GM10266 (cell line): ENCODE measurements at regions not wholly inside any gene's neighbourhood (a gene's known extent, or its start where the extent isn't known, plus 50 kb on each side); places are given as distances from the start of the nearest gene placed in this dataset.
"Not testable (repeated sequence)": the region's sequence is repeated elsewhere in the genome, so short reads cannot be mapped to it uniquely, and the experiment has no call there.

Experiments used
- DNase-seq: peaks from one replicate; pipeline ENCODE4 v3.0.0; 2012; ENCODE audit errors: extremely low spot score
- TF ChIP-seq, protein P1 (sequence below): IDR thresholded peaks from 2 replicates; pipeline ENCODE4 v1.5.1; 2012; ENCODE audit warnings: mild to moderate bottlenecking, low read depth; ENCODE audit not compliant: control insufficient read depth, insufficient read depth; ENCODE audit errors: missing control alignments

- DNase-seq = no peak
These were observed 675.1 kb upstream of the MMS22L start for GRCh38 chr6:97958134-97958533.

DNA sequence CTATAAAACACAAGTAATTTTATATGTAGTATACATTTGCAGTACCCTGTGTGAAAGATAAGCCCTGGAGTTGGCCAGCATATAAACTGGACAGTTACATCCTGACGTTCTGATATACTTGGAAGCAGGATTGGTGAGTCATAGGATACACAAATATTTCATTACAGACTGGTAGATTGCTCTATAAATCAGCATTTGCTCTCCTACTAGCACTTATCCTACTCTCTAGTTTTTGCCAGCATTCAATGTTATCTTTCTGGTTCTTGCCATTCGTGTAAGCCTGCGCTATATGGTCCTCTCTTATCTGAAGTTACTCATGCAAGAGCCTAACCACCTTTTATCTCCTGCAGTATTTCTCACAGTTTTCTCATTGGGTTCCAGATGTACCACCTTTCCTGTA, 680.2 kb upstream of the MMS22L start:
- TF ChIP-seq, protein P1, sequence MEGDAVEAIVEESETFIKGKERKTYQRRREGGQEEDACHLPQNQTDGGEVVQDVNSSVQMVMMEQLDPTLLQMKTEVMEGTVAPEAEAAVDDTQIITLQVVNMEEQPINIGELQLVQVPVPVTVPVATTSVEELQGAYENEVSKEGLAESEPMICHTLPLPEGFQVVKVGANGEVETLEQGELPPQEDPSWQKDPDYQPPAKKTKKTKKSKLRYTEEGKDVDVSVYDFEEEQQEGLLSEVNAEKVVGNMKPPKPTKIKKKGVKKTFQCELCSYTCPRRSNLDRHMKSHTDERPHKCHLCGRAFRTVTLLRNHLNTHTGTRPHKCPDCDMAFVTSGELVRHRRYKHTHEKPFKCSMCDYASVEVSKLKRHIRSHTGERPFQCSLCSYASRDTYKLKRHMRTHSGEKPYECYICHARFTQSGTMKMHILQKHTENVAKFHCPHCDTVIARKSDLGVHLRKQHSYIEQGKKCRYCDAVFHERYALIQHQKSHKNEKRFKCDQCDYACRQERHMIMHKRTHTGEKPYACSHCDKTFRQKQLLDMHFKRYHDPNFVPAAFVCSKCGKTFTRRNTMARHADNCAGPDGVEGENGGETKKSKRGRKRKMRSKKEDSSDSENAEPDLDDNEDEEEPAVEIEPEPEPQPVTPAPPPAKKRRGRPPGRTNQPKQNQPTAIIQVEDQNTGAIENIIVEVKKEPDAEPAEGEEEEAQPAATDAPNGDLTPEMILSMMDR = no peak
- no peak for DNase-seq

More at GRCh38 chr6:97958134-97958533, 675.1 kb upstream of the MMS22L start:
- TF ChIP-seq, protein P1 = no peak

DNA sequence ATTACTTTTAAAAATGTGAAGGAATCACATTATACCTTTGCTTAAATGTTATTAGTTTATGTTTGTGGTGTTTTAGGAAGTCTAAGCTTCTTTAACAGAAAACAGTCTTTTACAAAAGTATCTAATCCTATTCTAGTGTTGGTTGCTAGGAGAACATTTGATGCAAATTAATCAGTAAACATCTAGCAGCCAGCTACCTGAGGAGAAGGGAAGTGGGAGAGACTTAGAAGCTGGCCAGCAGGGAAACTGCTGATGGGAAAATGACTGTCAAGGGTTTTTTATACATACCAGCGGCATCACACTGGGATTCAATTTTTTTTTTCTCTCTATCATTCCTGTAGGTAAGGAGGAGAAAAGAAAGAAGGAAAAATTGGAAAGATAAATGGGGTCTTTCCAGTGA, 686.0 kb upstream of the MMS22L start:
- TF ChIP-seq, protein P1 = no peak
- DNase-seq = no peak

- TF ChIP-seq, protein P1 = no peak
- no peak for DNase-seq
These were observed 694.1 kb upstream of the MMS22L start for GRCh38 chr6:97977084-97977483.

GRCh38 chr6:97978855-97979271, 695.8 kb upstream of the MMS22L start:
- DNase-seq = no peak
- TF ChIP-seq, protein P1 = no peak

GRCh38 chr6:97979285-97979684, 696.3 kb upstream of the MMS22L start:
- DNase-seq = not testable (repeated sequence)

DNA sequence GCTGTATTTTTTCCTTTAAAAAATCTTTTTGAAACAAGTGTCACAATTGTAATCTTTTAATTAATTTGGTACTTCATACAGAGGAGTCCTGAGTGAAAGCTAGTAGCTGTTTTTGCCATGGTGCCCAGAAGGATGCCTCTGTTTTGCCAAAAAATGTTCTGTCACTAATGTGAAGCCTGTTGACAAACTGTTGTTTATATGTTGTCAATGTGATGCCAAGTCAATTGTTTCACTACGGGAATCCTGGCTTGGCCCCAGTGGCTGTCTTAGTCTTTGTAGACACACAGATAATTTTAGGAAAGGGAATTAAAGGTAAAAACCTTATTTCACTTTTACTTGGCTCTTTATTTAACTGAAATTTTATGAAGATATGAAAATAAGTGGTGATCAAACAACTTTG, 706.4 kb upstream of the MMS22L start:
- TF ChIP-seq, protein P1 = no peak
- DNase-seq = no peak

DNA sequence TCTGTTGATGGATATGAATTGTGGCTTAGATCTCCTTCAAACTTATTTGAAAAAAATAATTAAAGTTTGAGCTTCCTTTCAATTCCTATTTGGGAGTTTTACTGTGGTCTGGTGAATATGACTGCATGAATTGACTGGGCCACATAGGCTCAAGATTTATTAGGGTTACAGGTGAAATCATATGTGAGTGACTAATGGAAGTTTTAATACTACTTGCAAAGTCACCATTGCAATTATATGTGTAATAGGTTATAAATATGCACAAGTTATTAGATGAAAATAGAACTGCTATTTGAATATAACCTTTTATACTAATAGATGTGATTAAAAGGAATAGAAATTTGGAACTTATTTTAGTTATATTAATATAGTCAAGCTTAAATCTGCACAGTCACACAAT, 712.1 kb upstream of the MMS22L start:
- TF ChIP-seq, protein P1 = no peak
- no peak for DNase-seq
